SK-N-SH treated with all-trans-retinoic acid at 6 μM for 48 hours (cell line): ENCODE measurements at regions not wholly inside any gene's neighbourhood (a gene's known extent, or its start where the extent isn't known, plus 50 kb on each side); places are given as distances from the start of the nearest gene placed in this dataset.

Source experiments
- ATAC-seq: fragments of 200-7000 bp; cut with Tn5 transposase; 3 replicates; pipeline ENCODE4 v1.9.1; 2020; ENCODE audit warnings: mild to moderate bottlenecking, moderate library complexity
- ARNTL ChIP-seq: fragments of 450-650 bp; formaldehyde crosslinking; IDR thresholded peaks from 2 replicates; pipeline ENCODE4 v1.5.0; 2020; ENCODE audit warnings: low read depth, mild to moderate bottlenecking, moderate library complexity, borderline replicate concordance
- BACH2 ChIP-seq: fragments of 250-450 bp; sonication (Bioruptor Pico); IDR thresholded peaks from 2 replicates; pipeline ENCODE4 v1.9.0; 2021; ENCODE audit warnings: mild to moderate bottlenecking, borderline replicate concordance
- CSDC2 ChIP-seq: fragments of 250-450 bp; sonication (Bioruptor Pico); IDR thresholded peaks from 2 replicates; pipeline ENCODE4 v1.5.0; 2020; ENCODE audit warnings: mild to moderate bottlenecking, moderate library complexity
- CSRNP3 ChIP-seq: fragments of 250-450 bp; sonication (Bioruptor Pico); IDR thresholded peaks from 2 replicates; pipeline ENCODE4 v1.5.1; 2021; ENCODE audit warnings: mild to moderate bottlenecking, moderate library complexity
- ESRRG ChIP-seq: fragments of 250-450 bp; sonication (Bioruptor Pico); IDR thresholded peaks from 2 replicates; pipeline ENCODE4 v1.6.1; 2021; ENCODE audit warnings: mild to moderate bottlenecking
- GLIS3 ChIP-seq: fragments of 250-450 bp; sonication (Bioruptor Pico); IDR thresholded peaks from 2 replicates; pipeline ENCODE4 v1.5.0; 2020; ENCODE audit warnings: mild to moderate bottlenecking, moderate library complexity
- ISL1 ChIP-seq: fragments of 250-450 bp; sonication (Bioruptor Pico); IDR thresholded peaks from 2 replicates; pipeline ENCODE4 v2.1.2; 2022; ENCODE audit warnings: mild to moderate bottlenecking, moderate library complexity
- POU6F1 ChIP-seq: fragments of 250-450 bp; sonication (Bioruptor Pico); IDR thresholded peaks from 2 replicates; pipeline ENCODE4 v1.8.0; 2021; ENCODE audit warnings: low read depth, mild to moderate bottlenecking, moderate library complexity, borderline replicate concordance
- PPARA ChIP-seq: fragments of 250-450 bp; sonication (Bioruptor Pico); IDR thresholded peaks from 2 replicates; pipeline ENCODE4 v1.5.0; 2020; ENCODE audit warnings: mild to moderate bottlenecking, borderline replicate concordance
- RARB ChIP-seq: fragments of 250-450 bp; sonication (Bioruptor Pico); IDR thresholded peaks from 2 replicates; pipeline ENCODE4 v1.8.0; 2021; ENCODE audit warnings: mild to moderate bottlenecking, moderate library complexity
- SNAI2 ChIP-seq: fragments of 250-450 bp; sonication (Bioruptor Pico); IDR thresholded peaks from 2 replicates; pipeline ENCODE4 v1.5.0; 2020; ENCODE audit warnings: mild to moderate bottlenecking, moderate library complexity
- TCF4 ChIP-seq: fragments of 250-450 bp; sonication (Bioruptor Pico); IDR thresholded peaks from 2 replicates; pipeline ENCODE4 v1.8.0; 2021; ENCODE audit warnings: mild to moderate bottlenecking, moderate library complexity, borderline replicate concordance
- TSHZ2 ChIP-seq: fragments of 250-450 bp; sonication (Bioruptor Pico); IDR thresholded peaks from 2 replicates; pipeline ENCODE4 v1.5.0; 2020; ENCODE audit warnings: mild to moderate bottlenecking, moderate library complexity
- ZC3H10 ChIP-seq: fragments of 250-450 bp; sonication (Bioruptor Pico); IDR thresholded peaks from 2 replicates; pipeline ENCODE4 v1.5.1; 2021; ENCODE audit warnings: mild to moderate bottlenecking, moderate library complexity
- ZFP3 ChIP-seq: fragments of 250-450 bp; sonication (Bioruptor Pico); IDR thresholded peaks from 2 replicates; pipeline ENCODE4 v1.5.0; 2020; ENCODE audit warnings: mild to moderate bottlenecking, moderate library complexity
- ZFP30 ChIP-seq: fragments of 450-650 bp; formaldehyde crosslinking; IDR thresholded peaks from 2 replicates; pipeline ENCODE4 v1.5.0; 2022; ENCODE audit warnings: mild to moderate bottlenecking, moderate library complexity
- ZNF70 ChIP-seq: fragments of 450-650 bp; formaldehyde crosslinking; IDR thresholded peaks from 2 replicates; pipeline ENCODE4 v1.5.0; 2020; ENCODE audit warnings: mild to moderate bottlenecking, moderate library complexity
- ZNF8 ChIP-seq: fragments of 450-650 bp; formaldehyde crosslinking; IDR thresholded peaks from 2 replicates; pipeline ENCODE4 v1.5.0; 2020; ENCODE audit warnings: mild to moderate bottlenecking, moderate library complexity
- TF ChIP-seq, protein P1 (sequence below): fragments of 250-450 bp; sonication (Bioruptor Pico); IDR thresholded peaks from 2 replicates; pipeline ENCODE4 v1.8.0; 2020; ENCODE audit warnings: mild to moderate bottlenecking, moderate library complexity, borderline replicate concordance
- TF ChIP-seq, protein P2 (sequence below): fragments of 250-450 bp; sonication (Bioruptor Pico); IDR thresholded peaks from 2 replicates; pipeline ENCODE4 v1.5.1; 2020; ENCODE audit warnings: low read depth, mild to moderate bottlenecking, moderate library complexity

DNA sequence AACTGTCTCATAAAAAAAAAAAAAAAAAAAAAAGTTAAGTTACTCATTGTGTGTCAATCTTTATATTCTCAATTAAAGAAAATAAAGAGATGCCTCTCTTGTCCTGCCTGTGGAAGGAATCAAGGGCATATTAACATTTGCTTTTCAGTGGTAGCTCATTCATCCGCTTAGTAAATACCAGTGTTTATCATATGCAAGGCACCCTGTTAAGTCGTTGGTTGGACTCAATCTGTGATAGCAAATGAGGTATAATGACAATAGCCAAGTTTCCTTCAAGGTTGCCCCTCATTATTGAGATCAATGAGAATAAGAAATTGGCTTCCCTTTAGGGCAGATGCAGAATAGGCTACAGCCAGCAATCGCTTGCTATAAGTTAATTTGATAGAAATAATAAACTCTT is 812.7 kb upstream of the COBL start (continued):
- TF ChIP-seq, protein P1, sequence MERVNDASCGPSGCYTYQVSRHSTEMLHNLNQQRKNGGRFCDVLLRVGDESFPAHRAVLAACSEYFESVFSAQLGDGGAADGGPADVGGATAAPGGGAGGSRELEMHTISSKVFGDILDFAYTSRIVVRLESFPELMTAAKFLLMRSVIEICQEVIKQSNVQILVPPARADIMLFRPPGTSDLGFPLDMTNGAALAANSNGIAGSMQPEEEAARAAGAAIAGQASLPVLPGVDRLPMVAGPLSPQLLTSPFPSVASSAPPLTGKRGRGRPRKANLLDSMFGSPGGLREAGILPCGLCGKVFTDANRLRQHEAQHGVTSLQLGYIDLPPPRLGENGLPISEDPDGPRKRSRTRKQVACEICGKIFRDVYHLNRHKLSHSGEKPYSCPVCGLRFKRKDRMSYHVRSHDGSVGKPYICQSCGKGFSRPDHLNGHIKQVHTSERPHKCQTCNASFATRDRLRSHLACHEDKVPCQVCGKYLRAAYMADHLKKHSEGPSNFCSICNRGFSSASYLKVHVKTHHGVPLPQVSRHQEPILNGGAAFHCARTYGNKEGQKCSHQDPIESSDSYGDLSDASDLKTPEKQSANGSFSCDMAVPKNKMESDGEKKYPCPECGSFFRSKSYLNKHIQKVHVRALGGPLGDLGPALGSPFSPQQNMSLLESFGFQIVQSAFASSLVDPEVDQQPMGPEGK, result no peak
- TF ChIP-seq ESRRG (no peak), ZFP3 (CRISPR knock-in tag) (no peak), ZNF8 (no peak)

DNA sequence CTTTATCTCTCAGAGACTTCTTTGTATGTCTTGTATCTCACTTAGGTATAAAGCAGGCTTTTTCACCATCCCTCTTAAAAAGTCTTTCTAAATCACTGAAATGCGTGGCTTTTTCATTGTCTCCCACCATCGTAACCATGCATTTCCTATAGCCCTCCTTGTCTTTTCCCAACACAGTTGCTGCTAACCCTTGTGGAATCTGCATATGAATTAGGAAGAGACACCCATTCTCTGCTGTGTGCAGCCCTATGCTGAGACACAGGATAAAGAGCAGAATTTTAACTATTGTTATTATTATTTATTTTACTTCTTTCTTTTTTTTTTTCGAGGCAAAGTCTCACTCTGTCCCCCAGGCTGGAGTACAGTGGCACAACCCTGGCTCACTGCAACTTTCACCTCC is 804.3 kb upstream of the COBL start:
- no peak for ATAC-seq
- no peak for TF ChIP-seq TCF4 (CRISPR knock-in tag)
- TF ChIP-seq, protein P2, sequence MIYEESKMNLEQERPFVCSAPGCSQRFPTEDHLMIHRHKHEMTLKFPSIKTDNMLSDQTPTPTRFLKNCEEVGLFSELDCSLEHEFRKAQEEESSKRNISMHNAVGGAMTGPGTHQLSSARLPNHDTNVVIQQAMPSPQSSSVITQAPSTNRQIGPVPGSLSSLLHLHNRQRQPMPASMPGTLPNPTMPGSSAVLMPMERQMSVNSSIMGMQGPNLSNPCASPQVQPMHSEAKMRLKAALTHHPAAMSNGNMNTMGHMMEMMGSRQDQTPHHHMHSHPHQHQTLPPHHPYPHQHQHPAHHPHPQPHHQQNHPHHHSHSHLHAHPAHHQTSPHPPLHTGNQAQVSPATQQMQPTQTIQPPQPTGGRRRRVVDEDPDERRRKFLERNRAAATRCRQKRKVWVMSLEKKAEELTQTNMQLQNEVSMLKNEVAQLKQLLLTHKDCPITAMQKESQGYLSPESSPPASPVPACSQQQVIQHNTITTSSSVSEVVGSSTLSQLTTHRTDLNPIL, result no peak
- TF ChIP-seq ZFP3 (CRISPR knock-in tag), result no peak
- TF ChIP-seq BACH2 (CRISPR knock-in tag), result no peak
- TF ChIP-seq RARB (CRISPR knock-in tag), result no peak
- TF ChIP-seq SNAI2 (CRISPR knock-in tag), result no peak
- no peak for TF ChIP-seq TSHZ2 (CRISPR knock-in tag)
- TF ChIP-seq POU6F1 (CRISPR knock-in tag), result no peak
- no peak for TF ChIP-seq ISL1 (CRISPR knock-in tag)
- TF ChIP-seq ZNF70, result no peak
- no peak for TF ChIP-seq ZNF8
- TF ChIP-seq CSRNP3, result no peak
- TF ChIP-seq ESRRG, result no peak
- TF ChIP-seq ARNTL (CRISPR knock-in tag), result no peak
- TF ChIP-seq PPARA (CRISPR knock-in tag), result no peak
- TF ChIP-seq, protein P1, result no peak
- TF ChIP-seq GLIS3 (CRISPR knock-in tag), result no peak

DNA sequence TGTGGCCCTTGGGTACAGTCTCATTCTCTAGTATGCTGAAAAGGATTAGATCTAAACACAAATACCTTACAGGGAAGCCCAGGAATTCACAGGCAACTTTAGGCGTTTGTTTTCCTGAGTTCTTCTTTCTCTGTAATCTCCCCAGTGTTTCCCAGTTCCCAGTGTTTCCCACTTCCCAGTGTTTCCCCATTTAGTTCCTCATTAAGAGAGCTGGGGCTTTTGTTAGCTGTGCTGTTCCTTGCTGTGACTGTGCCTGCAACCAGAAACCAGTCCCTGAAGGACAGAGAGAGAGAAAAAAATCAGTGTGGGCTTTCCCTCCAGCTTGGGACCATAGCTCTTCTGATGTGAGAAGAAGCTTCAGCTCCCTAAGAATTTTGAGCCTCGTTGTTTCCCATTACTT is 802.9 kb upstream of the COBL start:
- ATAC-seq, result no peak
- TF ChIP-seq ZNF8 (no peak), RARB (CRISPR knock-in tag) (no peak), BACH2 (CRISPR knock-in tag) (no peak), ZFP30 (CRISPR knock-in tag) (no peak), ZNF70 (no peak), ESRRG (no peak), CSDC2 (CRISPR knock-in tag) (no peak), TSHZ2 (CRISPR knock-in tag) (no peak), PPARA (CRISPR knock-in tag) (no peak), GLIS3 (CRISPR knock-in tag) (no peak), ZFP3 (CRISPR knock-in tag) (no peak), ZC3H10 (CRISPR knock-in tag) (no peak)
- TF ChIP-seq, protein P1, result no peak
- TF ChIP-seq, protein P2, result no peak
